NT2/D1 (cell line): ENCODE measurements at regions not wholly inside any gene's neighbourhood (a gene's known extent, or its start where the extent isn't known, plus 50 kb on each side); places are given as distances from the start of the nearest gene placed in this dataset.

Experiments
- SUZ12 ChIP-seq: IDR thresholded peaks from 2 replicates; pipeline ENCODE4 v1.6.1; 2011; ENCODE audit not compliant: insufficient read length, insufficient read depth; ENCODE audit errors: extremely low read depth
- ZNF274 ChIP-seq: IDR thresholded peaks from 2 replicates; pipeline ENCODE4 v1.6.1; 2011; ENCODE audit warnings: mild to moderate bottlenecking, low read depth, low read length

- no peak for TF ChIP-seq ZNF274
- TF ChIP-seq SUZ12: no peak
Observed at GRCh38 chr12:63018273-63018672, 83.3 kb upstream of the PPM1H start.
